K562 (cell line): ENCODE measurements at regions not wholly inside any gene's neighbourhood (a gene's known extent, or its start where the extent isn't known, plus 50 kb on each side); places are given as distances from the start of the nearest gene placed in this dataset.

ENCODE experiments used
- CHD7 ChIP-seq: fragments of 200-600 bp; sonication (generic); IDR thresholded peaks from one replicate; pipeline ENCODE4 v1.6.1; 2012; ENCODE audit warnings: mild to moderate bottlenecking, low read depth, low read length, inconsistent platforms
- CLOCK ChIP-seq: fragments of 250-450 bp; sonication (Bioruptor Pico); IDR thresholded peaks from 2 replicates; pipeline ENCODE4 v1.4.0; 2020; ENCODE audit warnings: mild to moderate bottlenecking, moderate library complexity, borderline replicate concordance
- PHF21A ChIP-seq: fragments of 450-650 bp; IDR thresholded peaks from 2 replicates; pipeline ENCODE4 v1.6.1; 2017; ENCODE audit warnings: low read depth, borderline replicate concordance
- SOX6 ChIP-seq: fragments of 450-650 bp; IDR thresholded peaks from 2 replicates; pipeline ENCODE4 v1.6.1; 2014; ENCODE audit warnings: mild to moderate bottlenecking
- ZNF134 ChIP-seq: fragments of 250-450 bp; sonication (Bioruptor Pico); conservative IDR thresholded peaks from 2 replicates; pipeline ENCODE4 v1.4.0; 2020

- no peak for TF ChIP-seq CHD7
- TF ChIP-seq CLOCK (CRISPR knock-in tag): no peak
- TF ChIP-seq SOX6: no peak
- no peak for TF ChIP-seq ZNF134 (CRISPR knock-in tag)
- TF ChIP-seq PHF21A: no peak
- TF ChIP-seq, all 486 proteins: peak for 0
Measured at GRCh38 chrX:69027181-69028005, 137.9 kb downstream of the PJA1 start (continued).
